ENCODE measurements at regions not wholly inside any gene's neighbourhood (a gene's known extent, or its start where the extent isn't known, plus 50 kb on each side); places are given as distances from the start of the nearest gene placed in this dataset.
A peak's percentile ranks its signal among the peaks of the same experiment; 100 is the strongest.

DNA sequence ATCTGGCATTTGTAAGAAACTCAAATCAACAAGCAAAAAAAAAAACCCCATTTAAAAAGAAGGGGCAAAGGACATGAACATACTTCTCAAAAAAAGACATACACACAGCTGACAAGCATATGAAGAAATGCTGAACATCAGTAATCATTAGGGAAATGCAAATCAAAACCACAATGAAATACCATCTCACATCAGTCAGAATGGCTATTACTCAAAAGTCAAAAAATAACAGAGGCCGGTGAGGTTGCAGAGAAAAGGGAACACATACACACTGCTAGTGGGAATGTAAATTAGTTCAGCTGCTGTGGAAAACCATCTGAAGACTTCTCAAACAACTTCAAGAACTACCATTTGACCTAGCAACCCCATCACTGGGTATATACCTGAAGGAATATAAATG is 199.4 kb upstream of the THBS1 start (continued):
- TF ChIP-seq, protein P1, sequence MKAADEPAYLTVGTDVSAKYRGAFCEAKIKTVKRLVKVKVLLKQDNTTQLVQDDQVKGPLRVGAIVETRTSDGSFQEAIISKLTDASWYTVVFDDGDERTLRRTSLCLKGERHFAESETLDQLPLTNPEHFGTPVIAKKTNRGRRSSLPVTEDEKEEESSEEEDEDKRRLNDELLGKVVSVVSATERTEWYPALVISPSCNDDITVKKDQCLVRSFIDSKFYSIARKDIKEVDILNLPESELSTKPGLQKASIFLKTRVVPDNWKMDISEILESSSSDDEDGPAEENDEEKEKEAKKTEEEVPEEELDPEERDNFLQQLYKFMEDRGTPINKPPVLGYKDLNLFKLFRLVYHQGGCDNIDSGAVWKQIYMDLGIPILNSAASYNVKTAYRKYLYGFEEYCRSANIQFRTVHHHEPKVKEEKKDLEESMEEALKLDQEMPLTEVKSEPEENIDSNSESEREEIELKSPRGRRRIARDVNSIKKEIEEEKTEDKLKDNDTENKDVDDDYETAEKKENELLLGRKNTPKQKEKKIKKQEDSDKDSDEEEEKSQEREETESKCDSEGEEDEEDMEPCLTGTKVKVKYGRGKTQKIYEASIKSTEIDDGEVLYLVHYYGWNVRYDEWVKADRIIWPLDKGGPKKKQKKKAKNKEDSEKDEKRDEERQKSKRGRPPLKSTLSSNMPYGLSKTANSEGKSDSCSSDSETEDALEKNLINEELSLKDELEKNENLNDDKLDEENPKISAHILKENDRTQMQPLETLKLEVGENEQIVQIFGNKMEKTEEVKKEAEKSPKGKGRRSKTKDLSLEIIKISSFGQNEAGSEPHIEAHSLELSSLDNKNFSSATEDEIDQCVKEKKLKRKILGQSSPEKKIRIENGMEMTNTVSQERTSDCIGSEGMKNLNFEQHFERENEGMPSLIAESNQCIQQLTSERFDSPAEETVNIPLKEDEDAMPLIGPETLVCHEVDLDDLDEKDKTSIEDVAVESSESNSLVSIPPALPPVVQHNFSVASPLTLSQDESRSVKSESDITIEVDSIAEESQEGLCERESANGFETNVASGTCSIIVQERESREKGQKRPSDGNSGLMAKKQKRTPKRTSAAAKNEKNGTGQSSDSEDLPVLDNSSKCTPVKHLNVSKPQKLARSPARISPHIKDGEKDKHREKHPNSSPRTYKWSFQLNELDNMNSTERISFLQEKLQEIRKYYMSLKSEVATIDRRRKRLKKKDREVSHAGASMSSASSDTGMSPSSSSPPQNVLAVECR (CRISPR knock-in tag; IDR thresholded peaks at IDR 0.05; ENCODE audit: borderline replicate concordance): no peak
- TF ChIP-seq, protein P2, sequence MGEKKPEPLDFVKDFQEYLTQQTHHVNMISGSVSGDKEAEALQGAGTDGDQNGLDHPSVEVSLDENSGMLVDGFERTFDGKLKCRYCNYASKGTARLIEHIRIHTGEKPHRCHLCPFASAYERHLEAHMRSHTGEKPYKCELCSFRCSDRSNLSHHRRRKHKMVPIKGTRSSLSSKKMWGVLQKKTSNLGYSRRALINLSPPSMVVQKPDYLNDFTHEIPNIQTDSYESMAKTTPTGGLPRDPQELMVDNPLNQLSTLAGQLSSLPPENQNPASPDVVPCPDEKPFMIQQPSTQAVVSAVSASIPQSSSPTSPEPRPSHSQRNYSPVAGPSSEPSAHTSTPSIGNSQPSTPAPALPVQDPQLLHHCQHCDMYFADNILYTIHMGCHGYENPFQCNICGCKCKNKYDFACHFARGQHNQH (CRISPR knock-in tag; IDR thresholded peaks at IDR 0.05): no peak
- no peak for TF ChIP-seq ZNF709 (CRISPR knock-in tag; IDR thresholded peaks at IDR 0.05)
- TF ChIP-seq MTF2 (CRISPR knock-in tag; IDR thresholded peaks at IDR 0.05; ENCODE audit: borderline replicate concordance): no peak
- no peak for TF ChIP-seq ZNF547 (CRISPR knock-in tag; IDR thresholded peaks at IDR 0.05)
- TF ChIP-seq TCF12 (IDR thresholded peaks at IDR 0.05): no peak
- TF ChIP-seq TCF12 (CRISPR knock-in tag; IDR thresholded peaks at IDR 0.05): no peak
- TF ChIP-seq RFX3 (CRISPR knock-in tag; IDR thresholded peaks at IDR 0.05): no peak
- no peak for TF ChIP-seq ZNF615 (CRISPR knock-in tag; IDR thresholded peaks at IDR 0.05; ENCODE audit: borderline replicate concordance)

DNA sequence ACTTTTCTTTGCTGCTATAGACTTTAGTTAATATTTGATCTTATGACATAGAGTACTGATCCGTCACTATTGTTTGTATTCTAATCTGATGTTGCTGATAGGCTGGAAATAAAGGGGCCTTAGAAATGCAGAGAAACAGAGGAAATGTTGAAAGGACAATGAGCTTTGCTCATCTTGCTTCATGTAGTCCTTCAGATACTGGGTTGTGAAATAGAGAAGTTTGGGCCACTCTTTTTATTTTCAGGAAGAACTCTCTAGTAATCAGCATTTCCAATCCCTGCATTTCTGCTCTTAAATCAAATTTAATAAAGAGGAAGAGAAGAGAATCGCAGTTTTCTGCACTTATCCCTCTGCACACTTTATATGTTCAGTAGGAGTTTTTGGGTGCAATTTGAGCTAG is 192.8 kb upstream of the THBS1 start:
- ATAC-seq: peak; percentile 62
- no peak overlapping the region for H2AFZ ChIP-seq (ENCODE audit: low read length)
- in situ Hi-C loops (cut with HindIII; ENCODE audit: extremely low pct_ligation_motif_present, low pct_unique_long_range_greater_than_20kb): no loop called here
- 0 out of 2 replicates have a peak overlapping the region, but pooled peaks have one; percentile 2 for H3K4me2 ChIP-seq (ENCODE audit: low read depth, low read length)
- no peak overlapping the region for H3K4me3 ChIP-seq (replicated peaks in 1 of 3; ENCODE audit: insufficient read depth in 1 of 3, low read depth in 2 of 3, low read length in 3 of 3)
- no peaks in the 10 kb centered on the region for H3K79me2 ChIP-seq (ENCODE audit: insufficient read depth, low read length)
- BruUV-seq (replicated peaks): no TSS peak
- no peak for FAIRE-seq
- H3K27ac ChIP-seq (ENCODE audit: extremely low read length, insufficient read depth, low read length): no peak overlapping the region
- DNase-seq (ENCODE audit: low spot score): peak; percentile 76
- no peaks in the 10 kb centered on the region for H3K36me3 ChIP-seq (replicated peaks in 1 of 2; ENCODE audit: control insufficient read depth in 1 of 2, insufficient read depth in 2 of 2, low read length in 2 of 2)
- ChIA-PET POLR2A (no interaction called here), CTCF (ENCODE audit: low intra/inter-chr PET ratio, low total read pairs) (no interaction called here)
- intact Hi-C loops (cut with micrococcal nuclease; ENCODE audit: unreplicated experiment): no loop called here
- no peaks in the 10 kb centered on the region for H3K27me3 ChIP-seq (ENCODE audit: control insufficient read depth in 1 of 2, insufficient read depth in 2 of 2, low read length in 2 of 2)
- 25% methylated on average over 2 of the region's 2 CpGs for WGBS (ENCODE audit: low lambda C conversion rate)
- no peaks in the 10 kb centered on the region for H3K9me3 ChIP-seq (ENCODE audit: low read length)
- no peaks in the 10 kb centered on the region for H4K20me1 ChIP-seq (ENCODE audit: insufficient read depth, low read length)
- no peak overlapping the region for H3K9ac ChIP-seq (ENCODE audit: insufficient read depth, low read depth, low read length)
- peaks cover 16% of the 10 kb centered on the region for H3K4me1 ChIP-seq (ENCODE audit: insufficient read depth, low read length)
- TF ChIP-seq, protein P3, sequence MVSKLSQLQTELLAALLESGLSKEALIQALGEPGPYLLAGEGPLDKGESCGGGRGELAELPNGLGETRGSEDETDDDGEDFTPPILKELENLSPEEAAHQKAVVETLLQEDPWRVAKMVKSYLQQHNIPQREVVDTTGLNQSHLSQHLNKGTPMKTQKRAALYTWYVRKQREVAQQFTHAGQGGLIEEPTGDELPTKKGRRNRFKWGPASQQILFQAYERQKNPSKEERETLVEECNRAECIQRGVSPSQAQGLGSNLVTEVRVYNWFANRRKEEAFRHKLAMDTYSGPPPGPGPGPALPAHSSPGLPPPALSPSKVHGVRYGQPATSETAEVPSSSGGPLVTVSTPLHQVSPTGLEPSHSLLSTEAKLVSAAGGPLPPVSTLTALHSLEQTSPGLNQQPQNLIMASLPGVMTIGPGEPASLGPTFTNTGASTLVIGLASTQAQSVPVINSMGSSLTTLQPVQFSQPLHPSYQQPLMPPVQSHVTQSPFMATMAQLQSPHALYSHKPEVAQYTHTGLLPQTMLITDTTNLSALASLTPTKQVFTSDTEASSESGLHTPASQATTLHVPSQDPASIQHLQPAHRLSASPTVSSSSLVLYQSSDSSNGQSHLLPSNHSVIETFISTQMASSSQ (IDR thresholded peaks at IDR 0.05; ENCODE audit: low read depth): peak; percentile 37; the same call in 1 of the 2 replicates
- TF ChIP-seq, protein P3 (CRISPR knock-in tag; IDR thresholded peaks at IDR 0.05; ENCODE audit: borderline replicate concordance): peak; percentile 44; the same call in 1 of the 2 replicates
- TF ChIP-seq EP300 (IDR thresholded peaks at IDR 0.05; ENCODE audit: low read depth in 2 of 2, low read length in 2 of 2): peak in 1 of 2 experiments; percentile 42; a peak in 1 of 4 replicates
- no peak for TF ChIP-seq EP300 (CRISPR knock-in tag; IDR thresholded peaks at IDR 0.05; ENCODE audit: borderline replicate concordance)
- no peak for TF ChIP-seq NR2F6 (IDR thresholded peaks at IDR 0.05)
- TF ChIP-seq NR2F6 (CRISPR knock-in tag; IDR thresholded peaks at IDR 0.05): 0 out of 2 replicates have a peak, but pooled peaks have one; percentile 9
- no peak for TF ChIP-seq ZNF781 (CRISPR knock-in tag; IDR thresholded peaks at IDR 0.05; ENCODE audit: borderline replicate concordance, not compliant biosample characterization)
